ENCODE measurements at regions not wholly inside any gene's neighbourhood (a gene's known extent, or its start where the extent isn't known, plus 50 kb on each side); places are given as distances from the start of the nearest gene placed in this dataset.

DNA sequence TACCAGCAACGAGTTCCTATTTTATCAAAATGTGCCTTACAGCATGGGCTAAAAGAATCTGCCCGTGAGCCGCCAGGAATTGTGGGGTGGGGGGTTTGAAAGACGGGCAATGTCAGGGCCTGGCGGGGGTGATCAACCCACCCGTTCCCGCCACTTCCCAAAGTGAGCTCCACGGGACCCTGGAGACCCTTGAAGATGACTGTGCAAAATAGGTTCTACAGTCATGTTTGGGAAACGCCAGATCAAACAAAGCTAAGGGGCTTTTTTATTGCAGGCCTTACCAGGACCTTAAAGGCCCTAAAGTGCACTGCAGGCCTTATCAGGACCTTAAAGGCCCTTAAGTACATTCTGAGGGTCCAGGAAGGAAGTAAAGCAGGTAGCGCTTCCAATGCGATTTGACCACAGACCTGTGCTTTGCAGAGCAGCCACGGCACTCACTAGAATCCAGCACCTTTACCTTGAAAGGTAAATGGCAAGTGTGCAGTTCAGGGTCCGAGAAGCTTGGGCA is 404.1 kb downstream of the SHANK2 start:
- DNase-seq (ENCODE audit: low spot score) = no peak

DNA sequence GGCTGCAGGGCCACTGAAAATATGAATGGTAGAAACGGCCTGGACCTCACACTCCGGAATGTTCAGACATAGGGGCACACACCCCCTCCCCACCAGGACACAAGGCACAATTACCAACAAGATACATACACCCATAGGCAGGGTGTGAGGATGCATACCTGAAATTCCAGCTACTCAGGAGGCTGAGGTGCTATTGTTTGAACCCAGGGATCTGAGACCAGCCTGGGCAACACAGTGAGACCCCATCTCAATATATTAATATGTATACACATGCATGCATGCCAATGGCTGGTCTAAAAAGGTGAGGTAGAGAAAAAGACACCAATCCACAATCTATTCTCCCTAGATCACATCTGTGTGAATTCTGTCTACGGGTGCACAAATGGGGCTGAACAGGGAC is 403.3 kb downstream of the SHANK2 start:
- no peak for DNase-seq (ENCODE audit: low spot score)

- no peak for DNase-seq (ENCODE audit: low spot score)
Observed at GRCh38 chr11:70851308-70851707, 401.1 kb downstream of the SHANK2 start.

DNA sequence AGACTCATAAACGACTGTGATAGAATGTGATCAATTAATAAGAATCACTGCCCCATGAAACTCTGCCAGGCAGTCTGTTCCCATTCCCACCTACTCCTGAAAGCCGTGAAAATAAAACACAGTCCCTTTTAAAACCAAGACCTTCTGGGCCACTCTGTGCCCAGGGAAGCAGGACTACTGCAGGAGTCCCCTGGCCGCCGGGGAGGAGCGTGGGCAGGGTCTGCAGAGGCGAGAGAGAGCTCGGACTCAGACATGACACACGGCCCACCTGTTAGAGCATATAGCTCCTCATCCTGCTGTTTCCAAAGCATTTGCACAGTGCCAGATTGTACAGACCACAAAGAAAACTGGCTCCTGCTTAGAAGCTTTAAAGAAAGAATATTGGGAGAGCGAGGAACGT is 400.5 kb downstream of the SHANK2 start:
- DNase-seq (ENCODE audit: low spot score) = no peak

- no peak for DNase-seq (ENCODE audit: low spot score)
Observed at GRCh38 chr11:70853068-70853769, 399.2 kb downstream of the SHANK2 start.

DNA sequence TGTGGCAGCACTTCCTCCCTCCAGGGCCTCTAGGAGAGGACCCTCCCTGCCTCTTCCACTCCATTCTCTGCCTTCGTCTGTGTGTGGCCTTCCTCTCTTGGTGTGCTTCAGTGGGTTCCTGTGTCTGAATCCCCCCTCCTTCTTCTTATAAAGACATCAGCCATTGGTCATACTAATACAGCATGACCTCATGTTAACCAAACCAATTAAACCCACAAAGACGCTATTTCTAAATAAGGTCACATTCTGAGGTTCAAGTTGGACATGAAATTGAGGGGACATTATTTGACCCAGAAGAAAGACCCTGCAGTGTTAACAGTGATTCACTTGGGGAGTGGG is 398.6 kb downstream of the SHANK2 start:
- DNase-seq (ENCODE audit: low spot score) = no peak

DNA sequence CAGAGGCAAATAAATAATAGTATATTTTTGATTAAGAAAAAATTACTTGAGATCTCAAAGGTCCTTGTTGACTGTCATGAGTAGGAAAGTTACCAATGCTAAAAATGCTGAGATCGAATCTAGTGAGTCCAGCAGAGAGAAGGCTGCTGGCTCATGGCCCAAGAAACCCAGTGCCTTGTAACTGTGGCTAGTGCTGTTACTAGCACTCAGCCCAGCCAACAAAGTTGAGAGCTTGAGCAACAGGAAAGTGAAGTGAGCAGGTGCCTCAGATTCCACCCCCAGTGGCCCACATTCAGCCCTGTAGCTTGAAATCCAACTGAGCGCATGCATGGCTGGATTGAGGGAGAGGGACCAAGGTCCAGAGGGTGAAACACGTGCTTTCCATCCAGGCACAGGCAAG is 398.2 kb downstream of the SHANK2 start:
- no peak for DNase-seq (ENCODE audit: low spot score)

DNA sequence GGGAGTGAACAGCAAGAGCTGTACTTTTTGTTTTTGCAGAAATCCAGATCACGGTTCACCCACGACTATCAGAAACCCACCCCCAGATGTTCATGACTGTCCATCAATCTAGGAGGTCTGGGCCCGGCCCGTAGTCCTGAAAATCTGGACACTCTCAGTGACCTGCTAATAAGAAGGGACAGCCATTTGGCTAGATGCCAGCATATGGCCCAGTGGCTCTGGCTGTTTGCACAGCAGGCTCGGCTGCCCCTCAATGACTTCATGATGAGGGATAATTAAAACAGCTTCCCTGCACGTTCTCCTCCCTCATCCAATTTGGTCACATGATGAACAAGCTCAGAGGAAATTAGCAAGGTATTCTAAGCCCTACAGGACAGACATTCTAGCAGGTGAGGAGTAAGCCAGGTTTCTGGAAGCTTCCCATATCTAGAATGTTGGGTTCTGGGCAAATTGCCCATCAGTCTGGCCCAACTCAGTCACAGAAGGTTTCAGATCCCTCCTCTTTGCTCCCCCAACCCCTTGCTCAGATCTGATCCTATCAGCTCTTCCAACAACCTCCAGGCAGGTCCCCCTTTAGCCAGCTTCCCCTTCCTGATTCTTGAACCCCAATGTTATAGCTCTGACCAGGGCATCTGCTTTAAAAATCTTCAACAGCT is 397.3 kb downstream of the SHANK2 start:
- DNase-seq (ENCODE audit: low spot score) = no peak

GRCh38 chr11:70857894-70858293 is 394.5 kb downstream of the SHANK2 start:
- no peak for DNase-seq (ENCODE audit: low spot score)

DNA sequence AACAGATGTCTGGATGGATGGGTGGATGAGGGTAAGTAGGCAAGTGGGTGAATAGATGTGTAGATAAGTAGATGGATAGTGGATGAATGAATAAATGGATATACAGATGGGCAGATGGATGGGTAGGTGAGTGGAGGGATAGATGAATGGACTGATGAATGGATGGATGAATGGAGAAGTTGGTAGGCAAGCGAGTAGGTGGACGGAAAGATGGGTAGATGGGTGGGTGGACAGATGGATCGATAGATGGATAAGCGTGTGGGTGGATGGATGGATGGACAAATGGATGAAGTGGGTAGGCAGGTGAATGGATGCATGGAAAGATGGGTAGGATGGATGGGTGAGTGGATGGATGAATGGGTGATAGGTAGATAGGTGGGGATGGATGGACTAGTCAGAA is 393.2 kb downstream of the SHANK2 start:
- DNase-seq (ENCODE audit: low spot score) = no peak

GRCh38 chr11:70860888-70861287 is 391.5 kb downstream of the SHANK2 start:
- DNase-seq (ENCODE audit: low spot score) = no peak

- no peak for DNase-seq (ENCODE audit: low spot score)
Observed at GRCh38 chr11:70861559-70861958, 390.8 kb downstream of the SHANK2 start.

DNA sequence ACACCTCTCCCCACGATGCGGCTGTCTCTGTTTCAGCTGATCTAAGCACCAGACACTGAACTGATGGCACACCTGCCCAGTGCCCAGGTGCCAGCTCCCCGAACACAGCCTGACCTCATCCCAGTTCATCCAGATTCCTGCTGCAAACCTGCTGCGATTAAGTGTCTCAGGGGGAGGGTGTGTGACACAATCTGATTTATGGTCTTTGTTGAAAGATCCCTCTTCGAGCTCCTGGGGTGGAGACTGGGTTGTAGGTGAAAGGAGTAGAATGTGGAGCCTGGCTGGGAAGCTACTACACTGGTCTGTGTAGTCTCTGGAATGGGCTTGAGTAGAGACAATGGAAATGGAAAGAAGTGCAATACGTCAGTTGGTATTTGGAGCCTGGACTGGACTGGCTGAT is 390.3 kb downstream of the SHANK2 start:
- DNase-seq (ENCODE audit: low spot score) = no peak

- DNase-seq (ENCODE audit: low spot score) = no peak
Observed at GRCh38 chr11:70863186-70863585, 389.2 kb downstream of the SHANK2 start.

DNA sequence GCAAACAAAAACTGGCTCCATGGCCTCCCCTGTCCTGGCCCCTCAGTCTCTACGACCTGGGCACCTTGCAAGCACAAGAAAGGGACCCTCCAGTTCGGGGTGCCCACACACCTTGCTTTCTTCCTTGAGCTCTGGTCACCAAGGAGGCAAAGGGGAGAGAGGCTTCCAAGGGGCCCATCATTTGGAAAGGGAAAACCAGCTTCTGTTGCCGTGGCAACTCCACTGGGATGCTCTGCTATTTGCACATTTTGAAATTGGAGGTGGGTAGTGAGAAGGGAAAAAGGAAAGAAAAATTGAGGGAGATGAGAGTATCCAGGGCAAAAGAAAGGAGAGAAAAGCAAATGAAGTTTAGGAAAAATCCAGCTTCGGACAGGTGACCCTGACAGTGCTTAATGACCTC is 388.4 kb downstream of the SHANK2 start:
- no peak for DNase-seq (ENCODE audit: low spot score)

DNA sequence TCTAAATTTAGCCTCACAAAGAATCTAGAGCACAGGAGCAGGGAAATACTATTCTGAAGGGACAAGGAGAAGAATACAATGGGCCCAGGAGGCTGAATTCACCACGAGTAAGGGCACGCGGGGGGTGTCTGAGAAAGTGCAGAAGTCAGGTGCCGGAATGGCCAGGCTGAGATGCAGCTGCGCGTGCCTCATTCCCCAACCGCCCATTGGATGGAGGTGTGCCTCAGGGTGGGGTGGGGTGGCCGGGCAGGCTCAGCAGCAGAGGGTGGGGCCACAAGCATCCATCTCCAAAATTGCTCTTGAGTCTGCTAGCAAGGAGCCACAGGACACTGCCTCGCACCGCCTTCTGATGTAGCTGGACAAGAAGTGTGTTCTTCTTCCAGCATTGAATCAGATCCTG is 387.0 kb downstream of the SHANK2 start:
- DNase-seq (ENCODE audit: low spot score) = no peak

DNA sequence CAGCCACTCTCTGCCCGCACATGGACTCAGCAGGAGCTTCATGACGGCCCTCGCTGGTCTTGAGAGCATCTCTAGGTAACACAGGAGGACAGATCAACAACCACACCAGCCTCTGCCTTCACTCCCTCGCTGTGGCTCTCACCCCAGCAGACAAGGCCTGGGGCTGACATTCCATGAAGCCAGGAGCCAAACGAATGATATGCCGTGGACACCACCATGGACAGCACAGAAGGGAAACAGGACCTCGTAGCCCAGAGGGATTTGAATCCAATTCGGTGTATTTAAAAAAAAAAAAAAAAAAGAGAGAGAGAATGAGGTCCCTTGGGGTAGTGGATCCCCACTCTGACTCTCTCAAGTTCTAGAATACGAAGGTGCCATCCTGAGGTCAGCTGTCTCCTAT is 385.5 kb downstream of the SHANK2 start:
- DNase-seq (ENCODE audit: low spot score) = no peak

DNA sequence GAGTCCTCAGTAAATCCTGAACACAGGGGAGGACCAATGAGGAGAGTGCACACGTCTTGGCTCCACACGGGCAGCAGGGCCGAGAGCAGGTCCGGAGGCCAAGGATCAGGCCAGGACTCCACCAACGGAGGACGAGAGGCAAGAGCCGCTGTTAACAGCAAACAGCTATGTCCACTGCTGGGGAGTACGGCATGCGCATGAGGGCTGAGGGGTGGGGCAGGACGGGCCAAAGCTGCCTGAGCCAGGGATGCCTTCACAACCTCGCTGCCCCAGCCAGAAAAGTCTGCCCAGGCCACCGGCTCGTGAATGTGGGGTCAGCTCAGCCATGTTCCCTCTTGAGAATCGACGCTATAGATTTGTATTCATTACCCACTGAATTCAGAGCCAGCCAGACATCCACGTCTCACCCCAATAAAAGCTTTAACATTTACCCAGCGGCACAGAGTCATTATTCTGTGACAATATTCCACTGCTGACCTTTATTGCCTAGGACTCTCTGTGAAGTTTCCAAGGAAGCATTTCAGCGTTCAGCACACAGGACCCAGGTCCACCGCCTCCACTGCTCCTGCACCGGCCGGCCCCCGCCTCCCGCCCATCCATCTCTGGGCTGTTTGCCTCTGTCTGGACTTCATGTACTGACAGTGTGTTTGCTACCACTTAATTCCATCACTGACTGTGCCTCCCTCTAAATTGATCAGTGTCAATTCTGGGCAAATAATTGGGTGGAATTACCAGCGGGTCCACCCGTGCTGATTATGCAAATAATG is 384.9 kb downstream of the SHANK2 start:
- no peak for DNase-seq (ENCODE audit: low spot score)

- no peak for DNase-seq (ENCODE audit: low spot score)
Observed at GRCh38 chr11:70868341-70868885, 384.0 kb downstream of the SHANK2 start.

DNA sequence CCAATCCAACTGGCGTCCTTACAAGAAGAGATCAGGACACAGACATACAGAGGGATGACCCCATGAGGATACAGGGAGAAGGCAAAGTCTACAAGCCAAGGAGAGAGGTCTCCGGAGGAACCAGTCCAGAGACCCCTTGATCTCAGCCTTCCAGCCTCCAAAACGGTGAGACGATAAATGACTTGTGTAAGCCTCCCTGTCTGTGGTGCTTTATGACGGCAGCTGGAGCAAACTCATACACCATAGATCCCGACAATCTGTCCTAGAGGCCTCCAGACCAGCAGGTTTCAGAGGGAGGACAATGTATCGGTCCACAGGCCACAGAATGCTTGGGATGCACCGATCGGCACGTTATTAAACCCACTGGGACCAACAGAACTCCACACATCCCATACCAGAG is 383.3 kb downstream of the SHANK2 start:
- DNase-seq (ENCODE audit: low spot score) = no peak

- peak; percentile 68 for DNase-seq (ENCODE audit: low spot score)
Observed at GRCh38 chr11:70871881-70872280, 380.5 kb downstream of the SHANK2 start.

GRCh38 chr11:70872299-70872698 is 380.1 kb downstream of the SHANK2 start:
- DNase-seq (ENCODE audit: low spot score) = no peak

Data from hepatic stellate cell (primary cell).